Loucy (cell line): ENCODE measurements at regions not wholly inside any gene's neighbourhood (a gene's known extent, or its start where the extent isn't known, plus 50 kb on each side); places are given as distances from the start of the nearest gene placed in this dataset.

ENCODE experiments used
- H2AFZ ChIP-seq: fragments of 200-600 bp; sonication (generic); 2 replicates; pipeline ENCODE4 v1.6.0; 2016; ENCODE audit warnings: antibody characterized with exemption, mild to moderate bottlenecking, low read length, moderate library complexity
- H3F3A ChIP-seq: fragments of 200-600 bp; 2 replicates; pipeline ENCODE4 v1.6.0; 2016; ENCODE audit warnings: antibody characterized with exemption, low read depth, mild to moderate bottlenecking
- H3K27me3 ChIP-seq: fragments of 200-600 bp; sonication (generic); 2 replicates; pipeline ENCODE4 v1.6.1; 2014; ENCODE audit warnings: low read length, mild to moderate bottlenecking; ENCODE audit not compliant: insufficient read depth, poor library complexity, severe bottlenecking
- H3K36me3 ChIP-seq: fragments of 200-600 bp; sonication (generic); 2 replicates; pipeline ENCODE4 v1.6.1; 2016; ENCODE audit warnings: low read length; ENCODE audit not compliant: insufficient read depth
- H3K4me1 ChIP-seq: fragments of 200-600 bp; sonication (generic); 2 replicates; pipeline ENCODE4 v1.5.1; 2014; ENCODE audit warnings: low read length, mild to moderate bottlenecking; ENCODE audit not compliant: insufficient read depth, poor library complexity, severe bottlenecking
- H3K4me2 ChIP-seq: fragments of 200-600 bp; sonication (generic); 2 replicates; pipeline ENCODE4 v1.6.0; 2014; ENCODE audit warnings: antibody characterized with exemption, low read length, low read depth, mild to moderate bottlenecking; ENCODE audit not compliant: poor library complexity, severe bottlenecking
- H3K4me3 ChIP-seq: fragments of 200-600 bp; sonication (generic); 2 replicates; pipeline ENCODE4 v1.5.1; 2014; ENCODE audit warnings: low read length, mild to moderate bottlenecking, mixed read lengths; ENCODE audit not compliant: poor library complexity, severe bottlenecking
- H3K79me2 ChIP-seq: fragments of 200-600 bp; sonication (generic); 2 replicates; pipeline ENCODE4 v1.6.1; 2014; ENCODE audit warnings: low read length; ENCODE audit not compliant: insufficient read depth
- H3K9ac ChIP-seq: fragments of 200-600 bp; sonication (generic); 2 replicates; pipeline ENCODE4 v1.6.0; 2014; ENCODE audit warnings: mild to moderate bottlenecking, low read depth, low read length, moderate library complexity; ENCODE audit not compliant: poor library complexity, severe bottlenecking
- H3K9me2 ChIP-seq: fragments of 200-600 bp; sonication (generic); replicated peaks from 2 replicates; pipeline ENCODE4 v1.6.1; 2016; ENCODE audit warnings: low read depth, low read length, mixed read lengths
- H3K9me3 ChIP-seq: fragments of 200-600 bp; sonication (generic); 2 replicates; pipeline ENCODE4 v1.6.1; 2014; ENCODE audit warnings: mild to moderate bottlenecking, antibody characterized with exemption, low read length, low read depth; ENCODE audit not compliant: insufficient read depth
- H4K20me1 ChIP-seq: fragments of 200-600 bp; sonication (generic); 2 replicates; pipeline ENCODE4 v1.6.0; 2014; ENCODE audit warnings: antibody characterized with exemption, low read length, mild to moderate bottlenecking; ENCODE audit not compliant: insufficient read depth, poor library complexity, severe bottlenecking
- EZH2phosphoT487 ChIP-seq: fragments of 200-600 bp; IDR thresholded peaks from 2 replicates; pipeline ENCODE4 v1.6.1; 2018; ENCODE audit warnings: antibody characterized with exemption, mild to moderate bottlenecking, moderate library complexity, borderline replicate concordance
- TF ChIP-seq, protein P1 (sequence below): fragments of 200-600 bp; sonication (generic); conservative IDR thresholded peaks from 2 replicates; pipeline ENCODE4 v1.5.1; 2014; ENCODE audit warnings: mild to moderate bottlenecking, antibody characterized with exemption, low read length

DNA sequence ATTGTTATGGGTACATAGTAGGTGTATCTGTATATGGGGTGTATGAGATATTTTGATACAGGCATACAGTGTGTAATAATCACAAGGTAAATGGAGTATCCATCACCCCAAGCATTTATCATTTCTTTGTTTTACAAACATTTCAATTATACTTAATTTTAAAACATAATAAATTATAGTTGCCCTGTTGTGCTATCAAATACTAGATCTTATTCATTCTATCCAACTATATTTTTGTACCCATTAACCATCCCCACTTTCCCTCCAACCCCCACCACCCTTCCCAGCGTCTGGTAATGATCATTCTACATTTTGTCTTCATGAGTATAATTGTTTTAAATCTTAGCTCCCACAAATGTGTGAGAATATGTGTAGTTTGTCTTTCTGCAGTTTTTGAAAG, 302.6 kb downstream of the FOXG1 start:
- no peaks in the 10 kb centered on the region for H3K36me3 ChIP-seq
- no peaks in the 10 kb centered on the region for H3F3A ChIP-seq
- TF ChIP-seq, protein P1, sequence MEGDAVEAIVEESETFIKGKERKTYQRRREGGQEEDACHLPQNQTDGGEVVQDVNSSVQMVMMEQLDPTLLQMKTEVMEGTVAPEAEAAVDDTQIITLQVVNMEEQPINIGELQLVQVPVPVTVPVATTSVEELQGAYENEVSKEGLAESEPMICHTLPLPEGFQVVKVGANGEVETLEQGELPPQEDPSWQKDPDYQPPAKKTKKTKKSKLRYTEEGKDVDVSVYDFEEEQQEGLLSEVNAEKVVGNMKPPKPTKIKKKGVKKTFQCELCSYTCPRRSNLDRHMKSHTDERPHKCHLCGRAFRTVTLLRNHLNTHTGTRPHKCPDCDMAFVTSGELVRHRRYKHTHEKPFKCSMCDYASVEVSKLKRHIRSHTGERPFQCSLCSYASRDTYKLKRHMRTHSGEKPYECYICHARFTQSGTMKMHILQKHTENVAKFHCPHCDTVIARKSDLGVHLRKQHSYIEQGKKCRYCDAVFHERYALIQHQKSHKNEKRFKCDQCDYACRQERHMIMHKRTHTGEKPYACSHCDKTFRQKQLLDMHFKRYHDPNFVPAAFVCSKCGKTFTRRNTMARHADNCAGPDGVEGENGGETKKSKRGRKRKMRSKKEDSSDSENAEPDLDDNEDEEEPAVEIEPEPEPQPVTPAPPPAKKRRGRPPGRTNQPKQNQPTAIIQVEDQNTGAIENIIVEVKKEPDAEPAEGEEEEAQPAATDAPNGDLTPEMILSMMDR = no peak
- TF ChIP-seq EZH2phosphoT487 = no peak
- H3K79me2 ChIP-seq = no peaks in the 10 kb centered on the region
- H3K9ac ChIP-seq = no peak overlapping the region
- no peak overlapping the region for H2AFZ ChIP-seq
- H3K4me3 ChIP-seq = no peak overlapping the region
- H3K27me3 ChIP-seq = no peaks in the 10 kb centered on the region
- no peaks in the 10 kb centered on the region for H3K4me1 ChIP-seq
- no peaks in the 10 kb centered on the region for H4K20me1 ChIP-seq
- no peaks in the 10 kb centered on the region for H3K9me2 ChIP-seq
- no peak overlapping the region for H3K4me2 ChIP-seq
- H3K9me3 ChIP-seq = no peaks in the 10 kb centered on the region

DNA sequence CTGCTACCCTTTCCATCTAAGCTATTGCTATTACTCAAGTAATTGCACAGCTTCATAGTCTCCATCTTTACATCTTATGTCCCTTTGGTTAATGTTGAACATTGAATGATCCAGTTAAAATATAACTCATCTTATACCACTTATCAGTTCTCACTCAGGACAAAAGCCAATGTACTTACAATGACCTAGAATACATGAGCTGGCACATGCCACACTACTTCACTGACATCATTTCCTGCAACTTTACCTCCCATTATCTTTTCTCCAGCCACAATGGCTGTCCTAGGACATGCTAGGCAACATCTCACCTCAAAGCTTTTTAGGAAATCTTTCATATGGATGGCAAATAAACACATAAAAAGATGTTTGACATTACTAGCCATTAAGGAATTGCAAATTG, 309.2 kb downstream of the FOXG1 start:
- no peaks in the 10 kb centered on the region for H3F3A ChIP-seq
- no peak overlapping the region for H2AFZ ChIP-seq
- TF ChIP-seq, protein P1 = no peak
- no peak for TF ChIP-seq EZH2phosphoT487

DNA sequence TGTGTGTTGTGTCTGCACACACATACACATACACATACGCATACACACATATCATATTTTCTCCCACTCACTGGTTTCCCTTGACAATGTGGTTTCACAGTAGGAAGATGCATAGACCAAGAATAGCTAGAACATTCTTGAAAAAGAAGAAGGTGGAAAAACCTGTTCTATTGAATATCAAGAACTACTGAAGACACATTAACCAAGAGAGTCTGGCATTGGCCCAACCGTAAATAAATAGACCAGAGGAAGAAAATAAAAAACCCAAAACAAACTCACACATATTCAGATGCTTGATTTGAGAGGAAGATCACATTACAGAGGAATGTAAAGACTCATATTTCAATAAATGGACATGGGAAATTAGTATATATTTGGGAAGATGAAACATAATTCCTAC, 311.3 kb downstream of the FOXG1 start:
- no peaks in the 10 kb centered on the region for H3K9me3 ChIP-seq
- no peaks in the 10 kb centered on the region for H4K20me1 ChIP-seq
- no peaks in the 10 kb centered on the region for H3K79me2 ChIP-seq
- H3K4me3 ChIP-seq = no peak overlapping the region
- no peaks in the 10 kb centered on the region for H3K4me1 ChIP-seq
- H3K36me3 ChIP-seq = no peaks in the 10 kb centered on the region
- H2AFZ ChIP-seq = no peak overlapping the region
- no peaks in the 10 kb centered on the region for H3K9me2 ChIP-seq
- TF ChIP-seq, protein P1 = no peak
- TF ChIP-seq EZH2phosphoT487 = no peak
- H3F3A ChIP-seq = no peaks in the 10 kb centered on the region
- no peak overlapping the region for H3K9ac ChIP-seq
- H3K27me3 ChIP-seq = no peaks in the 10 kb centered on the region
- no peak overlapping the region for H3K4me2 ChIP-seq

More for the DNA sequence above, 309.2 kb downstream of the FOXG1 start:
- Histone ChIP-seq H3K9ac (no peak overlapping the region), H3K4me3 (no peak overlapping the region), H3K27me3 (no peaks in the 10 kb centered on the region), H3K4me2 (no peak overlapping the region), H3K79me2 (no peaks in the 10 kb centered on the region), H3K9me2 (no peaks in the 10 kb centered on the region), H3K9me3 (no peaks in the 10 kb centered on the region), H3K36me3 (no peaks in the 10 kb centered on the region), H3K4me1 (no peaks in the 10 kb centered on the region), H4K20me1 (no peaks in the 10 kb centered on the region)
